ENCODE measurements at regions not wholly inside any gene's neighbourhood (a gene's known extent, or its start where the extent isn't known, plus 50 kb on each side); places are given as distances from the start of the nearest gene placed in this dataset.
"Not testable (repeated sequence)": the region's sequence is repeated elsewhere in the genome, so short reads cannot be mapped to it uniquely, and the experiment has no call there.

- DNase-seq (ENCODE audit: low spot score): no peak
Measured at GRCh38 chr11:22567759-22568158, 57.9 kb downstream of the FANCF start.

GRCh38 chr11:22566293-22566692, 59.3 kb downstream of the FANCF start:
- no peak for DNase-seq (ENCODE audit: low spot score)

- DNase-seq (ENCODE audit: low spot score): no peak
Measured at GRCh38 chr11:22561283-22561682, 64.3 kb downstream of the FANCF start.

- DNase-seq (ENCODE audit: low spot score): no peak
Measured at GRCh38 chr11:22559416-22559815, 66.2 kb downstream of the FANCF start.

DNA sequence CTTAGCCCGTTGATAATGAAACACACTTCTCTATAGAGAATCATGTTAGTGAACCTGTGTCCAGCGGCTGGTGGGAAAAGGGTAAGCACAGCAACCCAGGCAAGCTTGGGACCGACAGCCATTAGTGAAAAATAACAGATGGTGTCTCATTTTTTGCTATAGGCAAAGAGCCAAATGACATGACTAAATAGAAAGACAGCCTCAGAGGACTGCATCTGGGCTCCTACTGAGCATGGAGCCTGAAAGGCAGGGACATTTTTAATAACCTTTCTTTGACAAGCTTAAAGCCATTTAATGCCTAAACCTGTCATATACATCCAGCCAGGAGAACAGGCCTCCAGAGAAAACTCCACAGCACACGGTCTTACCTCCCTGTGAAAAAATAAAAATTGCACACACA, 67.0 kb downstream of the FANCF start:
- no peak for DNase-seq (ENCODE audit: low spot score)

DNA sequence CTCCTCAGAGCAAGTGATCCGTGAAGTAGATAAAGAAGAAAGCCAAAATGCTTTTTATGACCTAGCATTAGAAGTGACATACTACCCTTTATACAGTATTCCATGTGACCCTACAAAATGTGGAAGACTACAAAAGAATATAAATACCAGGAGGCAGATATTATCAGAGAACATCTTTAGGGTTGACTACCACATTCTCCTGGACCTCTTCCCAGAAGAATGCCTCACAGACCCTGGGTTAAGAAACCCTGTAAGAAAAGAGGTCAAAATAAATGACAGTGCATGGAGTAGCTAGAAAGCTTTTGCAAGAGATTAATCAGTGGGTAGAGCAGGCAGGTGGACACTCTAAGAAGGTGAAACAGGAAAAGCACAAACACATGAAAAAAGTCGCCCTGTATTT, 69.2 kb downstream of the FANCF start:
- no peak for DNase-seq (ENCODE audit: low spot score)

DNA sequence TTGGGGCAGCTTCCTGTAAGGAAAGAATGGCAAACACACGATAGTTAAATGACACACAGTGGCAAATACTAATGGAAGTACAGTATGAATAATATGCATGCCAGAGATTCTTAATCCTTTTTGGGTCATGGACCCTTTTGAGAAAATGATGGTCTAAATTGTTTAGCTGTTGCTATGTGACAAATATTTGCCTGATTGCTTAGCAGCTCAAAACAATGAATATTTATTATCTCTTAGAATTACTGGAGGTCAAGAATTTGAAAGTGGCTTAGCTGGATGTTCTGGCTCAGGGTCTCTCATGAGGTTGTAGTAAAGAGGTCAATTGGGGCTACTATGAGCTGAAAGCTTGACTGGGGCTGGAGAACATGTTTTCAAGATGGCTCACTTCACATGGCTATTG, 69.7 kb downstream of the FANCF start:
- DNase-seq (ENCODE audit: low spot score): no peak

DNA sequence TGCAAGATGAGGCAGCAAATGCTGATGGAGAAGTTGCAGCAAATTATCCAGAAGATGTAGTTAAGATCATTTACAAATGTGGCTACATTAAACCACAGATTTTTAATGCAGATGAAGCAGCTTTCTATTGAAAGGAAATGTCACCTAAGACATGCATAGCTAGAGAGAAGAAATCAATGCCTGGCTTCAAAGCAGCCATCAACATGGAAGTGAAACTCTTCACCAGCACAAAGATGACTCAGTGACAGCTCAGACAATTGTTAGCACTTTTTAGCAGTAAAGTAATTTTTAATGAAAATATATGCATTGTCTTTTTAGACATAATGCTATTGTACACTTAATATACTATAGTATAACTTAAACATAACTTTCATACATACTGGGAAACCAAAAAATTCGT, 71.4 kb downstream of the FANCF start:
- DNase-seq (ENCODE audit: low spot score): no peak

GRCh38 chr11:22552885-22553284, 72.7 kb downstream of the FANCF start:
- no peak for DNase-seq (ENCODE audit: low spot score)

DNA sequence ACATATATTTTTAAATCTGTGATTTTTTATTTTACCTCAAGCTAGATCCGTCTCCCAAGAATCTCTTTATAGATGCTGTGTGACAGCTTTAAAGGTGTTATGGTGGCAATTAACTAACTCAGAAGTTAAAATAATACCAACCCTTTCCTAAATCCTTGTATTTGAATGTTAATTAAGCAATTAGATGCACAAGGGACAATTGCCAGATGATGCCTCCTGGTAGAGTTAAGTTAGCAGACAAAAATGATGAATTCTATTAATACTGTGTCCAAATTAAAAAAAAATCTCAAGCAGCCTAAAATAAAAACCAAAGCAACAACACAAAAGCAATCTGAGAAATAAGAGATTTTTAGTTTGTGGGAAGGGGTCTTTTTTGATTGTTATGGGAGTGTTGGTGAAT, 78.9 kb downstream of the FANCF start:
- no peak for DNase-seq (ENCODE audit: low spot score)

DNA sequence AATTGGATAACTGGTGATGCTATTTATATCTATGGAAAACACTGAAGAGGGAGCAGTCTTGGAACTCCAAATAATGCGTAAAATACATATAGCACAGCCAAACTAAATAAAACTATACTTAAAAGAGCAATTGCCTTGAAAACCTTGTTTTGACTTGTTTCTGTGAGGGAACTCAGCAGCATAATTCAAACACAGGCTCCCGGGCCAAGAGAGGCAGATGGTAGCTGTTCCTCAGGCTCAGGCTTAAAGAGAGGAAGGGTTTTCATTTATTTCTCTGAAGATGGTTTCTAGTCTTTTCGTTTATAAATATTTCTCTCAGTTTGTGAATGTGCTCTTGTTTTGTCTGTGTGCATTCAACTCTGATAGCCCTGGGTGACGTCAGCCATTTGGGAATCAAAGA, 82.4 kb downstream of the FANCF start:
- DNase-seq (ENCODE audit: low spot score): no peak

DNA sequence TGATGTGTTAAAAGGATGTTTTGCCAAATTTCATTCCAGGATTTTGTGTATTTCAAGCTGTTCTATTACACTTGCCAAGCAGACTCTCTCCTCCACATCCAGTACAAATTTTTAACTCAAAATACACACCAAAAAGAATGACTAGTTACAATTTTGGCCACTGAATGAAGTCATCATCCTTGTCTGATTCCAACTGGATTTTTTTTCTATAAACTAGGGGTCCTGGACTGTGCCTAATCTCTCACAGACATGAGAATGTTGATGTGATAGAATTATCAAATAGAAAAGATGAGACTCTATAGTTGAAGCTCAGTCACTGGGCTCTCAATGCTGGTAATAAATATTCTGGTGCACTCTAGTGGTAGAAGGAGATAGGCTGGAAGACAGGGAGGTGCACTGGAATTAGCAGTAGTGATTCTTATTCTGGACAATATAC, 85.8 kb downstream of the FANCF start:
- DNase-seq (ENCODE audit: low spot score): peak; percentile 12

- DNase-seq (ENCODE audit: low spot score): no peak
Measured at GRCh38 chr11:22536071-22536470, 89.6 kb downstream of the FANCF start.

DNA sequence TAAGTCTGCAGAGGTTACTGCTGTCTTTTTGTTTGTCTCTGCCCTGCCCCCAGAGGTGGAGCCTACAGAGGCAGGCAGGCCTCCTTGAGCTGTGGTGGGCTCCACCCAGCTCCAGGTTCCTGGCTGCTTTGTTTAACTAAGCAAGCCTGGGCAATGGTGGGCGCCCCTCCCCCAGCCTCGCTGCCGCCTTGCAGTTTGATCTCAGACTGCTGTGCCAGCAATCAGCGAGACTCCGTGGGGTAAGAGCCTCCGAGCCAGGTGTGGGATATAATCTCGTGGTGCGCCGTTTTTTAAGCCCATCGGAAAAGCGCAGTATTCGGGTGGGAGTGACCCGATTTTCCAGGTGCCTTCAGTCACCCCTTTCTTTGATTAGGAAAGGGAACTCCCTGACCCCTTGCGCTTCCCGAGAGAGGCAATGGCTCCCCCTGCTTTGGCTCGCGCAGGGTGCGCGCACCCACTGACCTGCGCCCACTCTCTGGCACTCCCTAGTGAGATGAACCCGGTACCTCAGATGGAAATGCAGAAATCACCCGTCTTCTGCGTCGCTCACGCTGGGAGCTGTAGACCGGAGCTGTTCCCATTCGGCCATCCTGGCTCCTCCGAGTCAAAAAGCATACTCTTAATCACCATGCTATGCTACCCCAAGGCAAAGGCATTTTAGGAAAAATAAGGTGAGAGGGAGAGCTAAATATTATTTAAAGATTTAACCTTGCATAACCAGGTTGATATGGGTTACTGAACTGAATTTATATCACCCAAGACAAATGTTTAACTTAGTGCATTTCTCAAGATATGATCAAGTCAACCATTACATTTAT, 96.8 kb downstream of the FANCF start:
- DNase-seq (ENCODE audit: low spot score): not testable (repeated sequence)

- no peak for DNase-seq (ENCODE audit: low spot score)
Measured at GRCh38 chr11:22522225-22522624, 103.4 kb downstream of the FANCF start.

GRCh38 chr11:22521226-22521625, 104.4 kb downstream of the FANCF start:
- no peak for DNase-seq (ENCODE audit: low spot score)

DNA sequence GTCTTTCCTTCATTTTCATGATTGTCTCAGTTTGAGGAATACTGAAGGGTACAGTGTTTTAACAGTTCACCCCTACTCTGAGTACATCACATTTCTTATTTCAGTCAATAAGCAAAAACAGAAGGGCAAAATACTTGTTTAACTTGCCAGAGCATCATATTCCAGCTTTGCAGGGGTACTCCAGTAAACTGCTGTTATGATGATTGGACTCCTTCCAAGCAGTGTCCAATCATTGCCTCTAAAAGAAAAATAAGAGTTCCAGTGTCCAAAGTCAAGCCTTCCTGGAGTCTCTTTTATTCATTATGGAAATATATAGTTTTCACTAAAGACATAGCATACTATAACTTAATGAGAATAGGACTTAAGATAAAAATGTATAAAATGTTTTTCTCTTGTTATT, 105.1 kb downstream of the FANCF start:
- DNase-seq (ENCODE audit: low spot score): no peak

DNA sequence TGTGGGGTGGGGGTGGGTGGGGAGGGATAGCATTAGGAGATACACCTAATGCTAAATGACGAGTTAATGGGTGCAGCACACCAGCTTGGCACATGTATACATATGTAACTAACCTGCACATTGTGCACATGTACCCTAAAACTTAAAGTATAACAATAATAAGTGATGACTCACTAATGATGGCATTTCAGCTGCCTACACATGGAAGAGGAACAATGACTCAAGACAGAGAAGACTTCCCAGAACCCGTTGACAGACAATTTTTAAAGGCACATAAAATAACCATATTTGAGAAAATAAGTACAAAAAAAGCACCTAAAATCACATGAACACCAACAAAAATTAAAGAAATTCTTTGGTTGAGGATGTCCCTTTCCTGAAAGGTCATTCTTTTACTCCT, 107.3 kb downstream of the FANCF start:
- not testable (repeated sequence) for DNase-seq (ENCODE audit: low spot score)

- no peak for DNase-seq (ENCODE audit: low spot score)
Measured at GRCh38 chr11:22516111-22516510, 109.5 kb downstream of the FANCF start.

GRCh38 chr11:22512457-22512856, 113.2 kb downstream of the FANCF start:
- DNase-seq (ENCODE audit: low spot score): no peak

DNA sequence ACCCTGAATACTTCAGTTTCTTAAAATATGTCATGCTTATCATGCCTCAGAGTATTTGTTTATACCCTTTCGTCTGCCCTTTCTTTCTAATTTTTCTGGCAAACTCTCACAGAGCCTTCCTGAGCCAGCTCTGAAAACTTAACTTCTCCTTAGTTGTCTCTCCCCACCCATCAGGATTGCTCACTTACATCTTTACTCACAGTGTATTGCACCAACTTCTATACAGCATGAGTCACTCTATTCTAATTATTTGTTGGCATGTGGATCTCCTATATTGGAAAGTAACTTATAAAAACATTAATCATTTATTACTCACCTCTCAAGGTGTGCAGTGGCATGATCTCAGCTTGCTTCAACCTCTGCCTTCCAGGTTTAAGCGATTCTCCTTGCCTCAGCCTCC, 114.9 kb downstream of the FANCF start:
- DNase-seq (ENCODE audit: low spot score): no peak

DNA sequence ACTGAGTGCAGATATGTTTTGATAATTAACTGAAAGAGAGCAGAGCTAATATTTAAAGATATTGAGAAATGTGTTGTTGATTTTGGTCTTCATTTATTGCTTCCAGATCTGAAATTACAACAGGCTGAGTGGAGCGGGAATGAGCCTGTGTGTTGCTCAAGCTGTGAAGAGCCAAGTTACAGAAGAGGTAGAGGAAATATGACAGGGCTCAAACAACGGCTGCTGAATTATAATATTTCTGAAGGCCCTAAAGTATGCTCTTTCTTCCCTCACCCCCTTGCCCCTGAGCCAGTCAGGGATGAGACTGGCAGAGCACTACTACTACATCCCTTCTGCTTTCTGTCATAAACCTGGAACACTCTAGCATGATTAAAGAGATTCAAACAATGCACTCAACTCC, 115.6 kb downstream of the FANCF start:
- DNase-seq (ENCODE audit: low spot score): no peak

DNA sequence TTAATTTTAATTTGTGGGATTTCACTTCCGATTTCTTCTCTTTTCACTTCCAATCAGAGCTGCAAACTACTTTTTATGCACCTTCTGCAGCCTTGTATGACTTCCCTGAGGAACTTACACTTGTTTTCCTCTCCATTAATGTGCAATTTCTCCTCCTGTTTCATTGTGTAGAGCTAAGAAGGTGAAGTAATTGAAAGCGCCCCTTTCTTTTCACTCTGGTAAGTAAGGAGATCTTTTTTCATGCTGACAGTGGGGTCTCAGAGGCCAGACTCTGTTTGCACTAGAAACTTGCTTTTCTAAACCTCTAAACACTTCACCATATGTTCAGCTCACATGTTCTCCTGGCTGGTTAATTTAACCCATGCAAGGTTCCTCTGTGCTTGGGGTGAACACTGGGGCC, 117.0 kb downstream of the FANCF start:
- DNase-seq (ENCODE audit: low spot score): no peak

- DNase-seq (ENCODE audit: low spot score): no peak
Measured at GRCh38 chr11:22497474-22497873, 128.1 kb downstream of the FANCF start.

Data from A172 (cell line).